SK-N-MC (cell line): ENCODE measurements at regions not wholly inside any gene's neighbourhood (a gene's known extent, or its start where the extent isn't known, plus 50 kb on each side); places are given as distances from the start of the nearest gene placed in this dataset.
"Not testable (repeated sequence)": the region's sequence is repeated elsewhere in the genome, so short reads cannot be mapped to it uniquely, and the experiment has no call there.

Experiments
- DNase-seq: peaks from one replicate; pipeline ENCODE4 v3.0.0-alpha.2; 2011; ENCODE audit warnings: low read depth, low spot score
- H3K27ac ChIP-seq: fragments of 200-600 bp; sonication (generic); 2 replicates; pipeline ENCODE4 v1.5.1; 2016; ENCODE audit warnings: mixed run types
- H3K36me3 ChIP-seq: fragments of 200-600 bp; sonication (generic); 2 replicates; pipeline ENCODE4 v1.6.1; 2017; ENCODE audit warnings: antibody characterized with exemption, low read length, mixed read lengths; ENCODE audit not compliant: insufficient read depth
- H3K4me3 ChIP-seq: fragments of 200-600 bp; sonication (generic); 2 replicates; pipeline ENCODE4 v1.5.1; 2016
- H3K9ac ChIP-seq: fragments of 200-600 bp; sonication (generic); 2 replicates; pipeline ENCODE4 v1.8.0; 2017; ENCODE audit warnings: mixed run types, mixed read lengths; ENCODE audit not compliant: insufficient read length
- H3K9me3 ChIP-seq: fragments of 200-600 bp; sonication (generic); 2 replicates; pipeline ENCODE4 v1.6.1; 2017; ENCODE audit warnings: low read depth, mild to moderate bottlenecking, antibody characterized with exemption, low read length, moderate library complexity, mixed read lengths
- EZH2 ChIP-seq: fragments of 200-600 bp; sonication (generic); IDR thresholded peaks from one replicate; pipeline ENCODE4 v1.6.1; 2017; ENCODE audit warnings: antibody characterized with exemption
- FOXP2 ChIP-seq: optimal IDR thresholded peaks from 2 replicates; pipeline ENCODE3; 2011; ENCODE audit warnings: mild to moderate bottlenecking, moderate library complexity; ENCODE audit not compliant: insufficient read depth; ENCODE audit errors: extremely low read length, control extremely low read depth
- POLR2AphosphoS5 ChIP-seq: IDR thresholded peaks from 2 replicates; pipeline ENCODE4 v1.6.1; 2012; ENCODE audit warnings: mild to moderate bottlenecking, low read depth, low read length, borderline replicate concordance

- Histone ChIP-seq H3K9me3 (no peaks in the 10 kb centered on the region), H3K9ac (no peak overlapping the region), H3K4me3 (no peak overlapping the region), H3K27ac (no peak overlapping the region), H3K36me3 (no peaks in the 10 kb centered on the region)
- TF ChIP-seq POLR2AphosphoS5: no peak
- no peak for TF ChIP-seq FOXP2
- no peak for TF ChIP-seq EZH2
- DNase-seq: no peak
These were observed 1261.7 kb downstream of the DSC3 start for GRCh38 chr18:29780816-29781215.

DNA sequence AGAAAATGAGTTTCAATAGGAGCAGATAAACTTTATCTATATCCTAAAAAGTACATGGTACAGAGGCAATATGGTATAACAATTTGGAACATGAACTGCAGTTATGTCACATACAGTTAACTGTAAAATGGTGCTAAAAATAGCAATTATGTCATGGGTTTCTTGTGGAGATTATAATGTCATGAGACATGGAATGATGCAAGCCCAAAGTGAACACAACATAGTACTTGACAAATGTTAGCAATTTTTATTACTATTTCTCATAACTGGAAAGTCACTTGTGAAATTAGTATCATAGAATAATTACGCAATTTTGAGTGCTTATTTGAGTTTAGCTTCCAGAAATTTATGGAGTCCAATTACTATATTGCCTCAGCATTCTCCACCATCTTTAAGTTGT lies 1263.4 kb downstream of the DSC3 start:
- H3K9ac ChIP-seq: no peak overlapping the region
- TF ChIP-seq FOXP2 (no peak), EZH2 (no peak), POLR2AphosphoS5 (no peak)
- DNase-seq: no peak
- H3K36me3 ChIP-seq: no peaks in the 10 kb centered on the region
- no peaks in the 10 kb centered on the region for H3K9me3 ChIP-seq
- H3K27ac ChIP-seq: no peak overlapping the region
- no peak overlapping the region for H3K4me3 ChIP-seq

- H3K9ac ChIP-seq: no peak overlapping the region
- H3K36me3 ChIP-seq: no peaks in the 10 kb centered on the region
- no peak overlapping the region for H3K27ac ChIP-seq
- no peak for TF ChIP-seq POLR2AphosphoS5
- no peak for TF ChIP-seq EZH2
- no peak for TF ChIP-seq FOXP2
- no peaks in the 10 kb centered on the region for H3K9me3 ChIP-seq
- H3K4me3 ChIP-seq: no peak overlapping the region
- no peak for DNase-seq
These were observed 1289.2 kb downstream of the DSC3 start for GRCh38 chr18:29753379-29753778.

DNA sequence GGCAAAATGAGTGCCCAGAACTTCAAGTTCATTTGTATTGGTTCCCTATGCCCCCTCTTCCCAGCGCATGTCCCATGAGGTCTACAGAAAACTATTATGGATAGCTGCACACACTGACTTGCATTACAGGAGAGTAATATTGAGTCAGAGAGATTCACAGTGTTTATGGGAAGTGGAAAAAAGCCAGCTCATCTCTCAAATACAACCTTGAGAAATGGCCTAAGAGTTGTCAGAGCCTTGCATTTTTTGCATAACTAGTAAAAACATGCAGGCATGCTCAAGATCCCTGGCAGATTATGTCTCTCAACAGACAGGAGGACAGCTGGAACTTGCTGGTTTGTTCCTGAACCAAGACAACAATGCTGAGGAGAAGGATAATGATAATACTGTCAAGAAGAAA lies 1292.8 kb downstream of the DSC3 start:
- DNase-seq: no peak
- Histone ChIP-seq H3K9ac (no peak overlapping the region), H3K36me3 (no peaks in the 10 kb centered on the region), H3K27ac (no peak overlapping the region), H3K9me3 (no peaks in the 10 kb centered on the region), H3K4me3 (no peak overlapping the region)
- no peak for TF ChIP-seq EZH2
- TF ChIP-seq FOXP2: no peak
- TF ChIP-seq POLR2AphosphoS5: no peak

DNA sequence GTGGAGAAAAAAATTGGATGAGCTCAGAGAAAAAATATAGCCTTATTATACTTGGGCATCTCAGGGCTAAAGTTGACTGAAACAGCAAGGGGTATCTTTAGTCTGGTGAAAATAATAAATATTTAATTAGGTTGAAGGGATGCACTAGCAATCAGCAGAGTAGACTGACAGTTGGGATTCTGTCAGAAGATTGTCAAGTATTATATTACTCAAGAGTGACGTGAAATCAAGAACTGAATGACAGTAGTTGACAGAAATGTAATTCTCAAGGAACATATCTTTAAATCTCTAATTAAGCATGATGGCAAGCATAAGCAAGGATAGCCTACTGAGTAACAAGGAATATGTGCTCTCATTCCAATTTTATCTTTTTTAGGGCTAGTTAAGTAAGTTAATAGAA lies 1301.1 kb downstream of the DSC3 start:
- TF ChIP-seq FOXP2 (no peak), EZH2 (no peak), POLR2AphosphoS5 (no peak)
- no peaks in the 10 kb centered on the region for H3K9me3 ChIP-seq
- no peak overlapping the region for H3K4me3 ChIP-seq
- H3K27ac ChIP-seq: no peak overlapping the region
- no peak overlapping the region for H3K9ac ChIP-seq
- DNase-seq: no peak
- no peaks in the 10 kb centered on the region for H3K36me3 ChIP-seq

DNA sequence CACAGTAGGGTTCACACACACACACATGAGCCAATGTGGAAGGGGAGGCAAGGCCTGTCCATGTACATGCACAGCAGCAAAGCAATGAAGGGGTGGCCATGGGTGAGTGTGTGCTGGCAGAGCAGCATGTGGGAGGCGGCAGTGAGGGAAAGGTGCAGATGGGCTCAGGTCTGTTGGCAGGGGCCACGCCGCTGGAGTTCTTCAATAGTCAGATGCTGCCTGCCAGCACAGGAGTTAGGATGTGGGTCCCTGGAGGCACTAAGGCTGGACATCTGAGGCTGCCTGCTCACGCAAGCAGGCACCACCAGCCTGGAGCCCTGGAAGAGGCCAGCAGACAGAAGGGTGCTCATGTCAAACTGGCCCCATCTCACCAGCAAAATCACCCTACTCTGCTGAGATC lies 1304.9 kb downstream of the DSC3 start:
- Histone ChIP-seq H3K27ac (no peak overlapping the region), H3K4me3 (no peak overlapping the region), H3K9me3 (no peaks in the 10 kb centered on the region), H3K36me3 (no peaks in the 10 kb centered on the region), H3K9ac (no peak overlapping the region)
- no peak for DNase-seq
- TF ChIP-seq EZH2: no peak
- TF ChIP-seq FOXP2: no peak
- TF ChIP-seq POLR2AphosphoS5: no peak

DNA sequence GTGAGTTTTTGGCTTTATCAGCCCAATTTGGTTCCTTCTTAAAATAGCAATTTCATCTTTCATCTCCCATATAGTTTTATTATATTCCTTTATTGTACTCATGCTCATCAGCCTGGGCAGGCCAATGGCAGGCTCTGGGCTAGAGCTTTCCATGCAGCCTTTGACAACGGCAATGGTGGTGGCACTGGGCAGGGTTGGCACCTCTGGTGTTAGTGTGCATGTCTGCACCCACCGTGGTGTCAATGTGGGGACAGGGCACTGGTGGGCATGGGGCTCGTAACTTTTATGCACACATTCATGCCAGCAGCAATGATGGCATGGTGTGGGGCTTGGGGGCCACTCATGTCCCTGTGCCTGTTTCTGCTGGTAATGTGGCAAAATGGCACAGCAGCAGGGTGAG lies 1305.4 kb downstream of the DSC3 start:
- Histone ChIP-seq H3K36me3 (no peaks in the 10 kb centered on the region), H3K9me3 (no peaks in the 10 kb centered on the region), H3K4me3 (no peak overlapping the region), H3K27ac (no peak overlapping the region), H3K9ac (no peak overlapping the region)
- no peak for TF ChIP-seq POLR2AphosphoS5
- DNase-seq: no peak

- H3K4me3 ChIP-seq: no peak overlapping the region
These were observed 1312.5 kb downstream of the DSC3 start for GRCh38 chr18:29730073-29730472.

GRCh38 chr18:29726646-29727045 lies 1315.9 kb downstream of the DSC3 start:
- TF ChIP-seq FOXP2: no peak
- TF ChIP-seq POLR2AphosphoS5: no peak
- TF ChIP-seq EZH2: no peak
- H3K9ac ChIP-seq: no peak overlapping the region
- no peak overlapping the region for H3K27ac ChIP-seq
- DNase-seq: no peak
- H3K4me3 ChIP-seq: no peak overlapping the region
- H3K36me3 ChIP-seq: no peaks in the 10 kb centered on the region
- no peaks in the 10 kb centered on the region for H3K9me3 ChIP-seq

More at GRCh38 chr18:29730073-29730472, 1312.5 kb downstream of the DSC3 start:
- Histone ChIP-seq H3K9me3 (no peaks in the 10 kb centered on the region), H3K27ac (no peak overlapping the region), H3K36me3 (no peaks in the 10 kb centered on the region), H3K9ac (no peak overlapping the region)
- TF ChIP-seq FOXP2: no peak
- TF ChIP-seq POLR2AphosphoS5: no peak
- no peak for TF ChIP-seq EZH2
- no peak for DNase-seq

DNA sequence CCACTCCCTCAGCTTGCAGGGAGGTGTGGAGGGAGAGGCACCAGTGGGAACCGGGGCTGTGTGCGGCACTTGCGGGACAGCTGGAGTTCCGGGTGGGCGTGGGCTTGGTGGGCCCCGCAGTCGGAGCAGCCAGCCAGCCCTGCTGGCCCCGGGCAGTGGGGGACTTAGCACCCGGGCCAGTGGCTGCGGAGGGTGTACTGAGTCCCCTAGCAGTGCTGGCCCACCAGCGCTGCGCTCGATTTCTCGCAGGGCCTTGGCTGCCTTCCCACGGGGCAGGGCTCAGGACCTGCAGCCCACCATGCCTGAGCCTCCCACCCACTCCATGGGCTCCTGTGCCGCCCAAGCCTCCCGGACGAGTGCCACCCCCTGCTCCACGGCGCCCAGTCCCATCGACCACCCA lies 1319.1 kb downstream of the DSC3 start:
- not testable (repeated sequence) for H3K36me3 ChIP-seq, H3K27ac ChIP-seq, H3K9me3 ChIP-seq, H3K9ac ChIP-seq, H3K4me3 ChIP-seq, DNase-seq

GRCh38 chr18:29715960-29716359 lies 1326.6 kb downstream of the DSC3 start:
- H3K9ac ChIP-seq, DNase-seq, H3K4me3 ChIP-seq: not testable (repeated sequence)

More at GRCh38 chr18:29715960-29716359, 1326.6 kb downstream of the DSC3 start:
- H3K36me3 ChIP-seq, H3K9me3 ChIP-seq, H3K27ac ChIP-seq: not testable (repeated sequence)
